ENCODE measurements at regions not wholly inside any gene's neighbourhood (a gene's known extent, or its start where the extent isn't known, plus 50 kb on each side); places are given as distances from the start of the nearest gene placed in this dataset.

DNA sequence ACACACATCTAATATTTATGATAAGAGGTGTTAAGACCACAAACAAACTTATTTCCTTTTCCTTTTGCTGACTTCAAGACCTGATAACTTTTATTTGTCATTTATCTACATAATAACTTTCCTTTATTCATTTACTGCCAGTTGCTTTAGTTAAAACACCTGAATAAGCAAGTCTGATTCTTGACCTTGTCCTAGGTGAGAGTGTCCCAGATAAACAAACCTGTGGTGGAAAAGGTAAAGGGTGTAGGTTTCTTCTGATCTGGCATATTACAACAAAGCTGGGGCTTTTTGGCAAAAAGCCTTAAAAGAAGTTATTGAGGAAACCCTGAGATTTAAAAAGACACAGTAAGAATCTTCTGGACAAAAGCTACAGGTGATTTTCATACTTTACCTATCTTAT lies 191.5 kb downstream of the ZBBX start:
- Mint-ChIP-seq H3K36me3 (ENCODE audit: low read depth, unreplicated experiment) (no peaks in the 10 kb centered on the region), H3K9me3 (ENCODE audit: unreplicated experiment) (no peaks in the 10 kb centered on the region), H3K4me1 (ENCODE audit: unreplicated experiment) (peaks cover 3% of the 10 kb centered on the region), H3K27ac (ENCODE audit: unreplicated experiment) (no peak overlapping the region), H3K4me3 (ENCODE audit: unreplicated experiment) (no peak overlapping the region), H3K27me3 (ENCODE audit: unreplicated experiment) (no peaks in the 10 kb centered on the region)
- TF ChIP-seq, protein P1, sequence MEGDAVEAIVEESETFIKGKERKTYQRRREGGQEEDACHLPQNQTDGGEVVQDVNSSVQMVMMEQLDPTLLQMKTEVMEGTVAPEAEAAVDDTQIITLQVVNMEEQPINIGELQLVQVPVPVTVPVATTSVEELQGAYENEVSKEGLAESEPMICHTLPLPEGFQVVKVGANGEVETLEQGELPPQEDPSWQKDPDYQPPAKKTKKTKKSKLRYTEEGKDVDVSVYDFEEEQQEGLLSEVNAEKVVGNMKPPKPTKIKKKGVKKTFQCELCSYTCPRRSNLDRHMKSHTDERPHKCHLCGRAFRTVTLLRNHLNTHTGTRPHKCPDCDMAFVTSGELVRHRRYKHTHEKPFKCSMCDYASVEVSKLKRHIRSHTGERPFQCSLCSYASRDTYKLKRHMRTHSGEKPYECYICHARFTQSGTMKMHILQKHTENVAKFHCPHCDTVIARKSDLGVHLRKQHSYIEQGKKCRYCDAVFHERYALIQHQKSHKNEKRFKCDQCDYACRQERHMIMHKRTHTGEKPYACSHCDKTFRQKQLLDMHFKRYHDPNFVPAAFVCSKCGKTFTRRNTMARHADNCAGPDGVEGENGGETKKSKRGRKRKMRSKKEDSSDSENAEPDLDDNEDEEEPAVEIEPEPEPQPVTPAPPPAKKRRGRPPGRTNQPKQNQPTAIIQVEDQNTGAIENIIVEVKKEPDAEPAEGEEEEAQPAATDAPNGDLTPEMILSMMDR (IDR thresholded peaks at IDR 0.05; ENCODE audit: unreplicated experiment), result no peak
- DNase-seq (ENCODE audit: low spot score), result no peak

DNA sequence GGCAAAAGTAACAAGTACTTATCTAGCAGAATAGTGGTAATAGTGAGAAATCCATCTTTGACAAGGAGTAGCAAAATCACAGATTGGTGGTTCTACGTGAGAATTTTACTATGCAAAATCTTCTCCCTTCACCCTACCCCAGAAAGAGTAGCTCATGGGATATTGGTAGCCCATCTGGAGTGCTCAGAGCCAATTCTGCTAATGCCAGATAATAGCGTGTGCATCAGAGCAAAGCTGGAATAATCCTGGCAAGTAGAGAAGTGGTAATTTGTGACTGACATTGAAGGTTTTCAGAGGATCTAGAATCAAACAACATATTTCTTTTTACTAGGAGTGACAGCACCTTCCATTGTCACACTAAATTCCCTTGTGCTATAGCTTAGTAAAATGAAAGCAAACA lies 192.9 kb downstream of the ZBBX start:
- Mint-ChIP-seq H3K4me1 (ENCODE audit: unreplicated experiment) (peaks cover 3% of the 10 kb centered on the region), H3K4me3 (ENCODE audit: unreplicated experiment) (no peak overlapping the region), H3K27me3 (ENCODE audit: unreplicated experiment) (no peaks in the 10 kb centered on the region), H3K36me3 (ENCODE audit: low read depth, unreplicated experiment) (no peaks in the 10 kb centered on the region), H3K27ac (ENCODE audit: unreplicated experiment) (no peak overlapping the region), H3K9me3 (ENCODE audit: unreplicated experiment) (no peaks in the 10 kb centered on the region)
- TF ChIP-seq, protein P1 (IDR thresholded peaks at IDR 0.05; ENCODE audit: unreplicated experiment), result no peak
- no peak for DNase-seq (ENCODE audit: low spot score)

DNA sequence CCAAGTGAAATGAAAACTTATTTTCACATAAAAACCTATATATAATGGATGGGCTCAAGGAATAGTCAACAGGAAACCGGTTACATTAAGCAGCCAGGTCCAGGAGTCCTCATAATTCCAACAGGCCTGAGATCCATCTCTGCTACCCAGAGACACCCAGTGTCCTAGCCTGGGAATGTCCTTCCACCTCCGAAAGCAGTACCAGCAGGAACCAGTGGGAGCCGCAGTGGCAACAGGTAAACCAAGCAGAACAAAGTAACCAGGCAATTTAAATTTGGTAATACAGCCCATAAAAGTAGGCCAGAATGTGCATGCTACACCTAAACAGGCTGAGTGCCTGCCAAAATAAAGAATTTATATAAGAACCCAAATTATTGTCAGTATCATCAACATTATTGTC lies 195.6 kb downstream of the ZBBX start:
- TF ChIP-seq, protein P1 (IDR thresholded peaks at IDR 0.05; ENCODE audit: unreplicated experiment), result no peak
- no peaks in the 10 kb centered on the region for H3K27me3 Mint-ChIP-seq (ENCODE audit: unreplicated experiment)
- H3K4me3 Mint-ChIP-seq (ENCODE audit: unreplicated experiment), result no peak overlapping the region
- H3K4me1 Mint-ChIP-seq (ENCODE audit: unreplicated experiment), result peaks cover 3% of the 10 kb centered on the region
- no peaks in the 10 kb centered on the region for H3K36me3 Mint-ChIP-seq (ENCODE audit: low read depth, unreplicated experiment)
- no peaks in the 10 kb centered on the region for H3K9me3 Mint-ChIP-seq (ENCODE audit: unreplicated experiment)
- no peak for DNase-seq (ENCODE audit: low spot score)
- H3K27ac Mint-ChIP-seq (ENCODE audit: unreplicated experiment), result no peak overlapping the region

- H3K36me3 Mint-ChIP-seq (ENCODE audit: low read depth, unreplicated experiment), result peaks cover 3% of the 10 kb centered on the region
- H3K4me3 Mint-ChIP-seq (ENCODE audit: unreplicated experiment), result no peak overlapping the region
- H3K9me3 Mint-ChIP-seq (ENCODE audit: unreplicated experiment), result peaks cover 5% of the 10 kb centered on the region
- DNase-seq (ENCODE audit: low spot score), result no peak
- no peaks in the 10 kb centered on the region for H3K27me3 Mint-ChIP-seq (ENCODE audit: unreplicated experiment)
- no peaks in the 10 kb centered on the region for H3K4me1 Mint-ChIP-seq (ENCODE audit: unreplicated experiment)
- H3K27ac Mint-ChIP-seq (ENCODE audit: unreplicated experiment), result no peak overlapping the region
- TF ChIP-seq, protein P1 (IDR thresholded peaks at IDR 0.05; ENCODE audit: unreplicated experiment), result no peak
These were observed 207.7 kb downstream of the ZBBX start for GRCh38 chr3:167172377-167172776.

DNA sequence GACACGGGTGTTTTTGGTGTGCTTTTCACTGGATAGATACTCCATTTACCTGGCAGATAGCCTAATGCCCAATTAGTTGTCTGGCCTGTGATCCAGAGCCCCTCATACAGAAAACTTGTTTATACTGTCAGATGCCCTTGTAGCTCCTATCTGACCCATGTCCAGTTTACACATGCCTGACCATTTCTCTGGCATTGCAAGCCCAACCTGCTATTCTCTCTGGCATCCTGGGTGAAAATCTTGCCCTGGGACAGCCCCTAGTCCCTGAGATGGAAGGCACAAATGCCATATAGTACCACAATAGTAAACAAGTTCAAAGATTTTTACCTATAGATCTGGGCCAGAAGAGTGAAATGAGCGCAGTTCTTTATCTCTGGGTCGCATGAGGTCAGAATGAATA lies 212.6 kb downstream of the ZBBX start:
- Mint-ChIP-seq H3K4me1 (ENCODE audit: unreplicated experiment) (no peaks in the 10 kb centered on the region), H3K4me3 (ENCODE audit: unreplicated experiment) (no peak overlapping the region), H3K27ac (ENCODE audit: unreplicated experiment) (no peak overlapping the region), H3K36me3 (ENCODE audit: low read depth, unreplicated experiment) (no peaks in the 10 kb centered on the region), H3K9me3 (ENCODE audit: unreplicated experiment) (no peaks in the 10 kb centered on the region), H3K27me3 (ENCODE audit: unreplicated experiment) (no peaks in the 10 kb centered on the region)
- DNase-seq (ENCODE audit: low spot score), result no peak
- TF ChIP-seq, protein P1 (IDR thresholded peaks at IDR 0.05; ENCODE audit: unreplicated experiment), result no peak

All from endothelial cell (in vitro differentiated cells).